Stomach (tissue), 4 donors: ENCODE measurements at regions not wholly inside any gene's neighbourhood (a gene's known extent, or its start where the extent isn't known, plus 50 kb on each side); places are given as distances from the start of the nearest gene placed in this dataset.

Experiments used
- CTCF ChIP-seq, 7 experiments: fragments of 450-650 bp in 4 of 7; fragments of 200-600 bp in 3 of 7; sonication (generic) in 3 of 7; IDR thresholded peaks; one replicate each; pipeline ENCODE4 v1.5.1; 2016 to 2019; ENCODE audit warnings: antibody characterized with exemption in 7 of 7, control low read depth in 2 of 7, mild to moderate bottlenecking in 1 of 7
- EP300 ChIP-seq: sonication (generic); formaldehyde crosslinking; IDR thresholded peaks from one replicate; pipeline ENCODE4 v1.6.1; 2017; ENCODE audit warnings: antibody characterized with exemption
- POLR2A ChIP-seq, 4 donors: fragments of 450-650 bp; IDR thresholded peaks; one replicate each; pipeline ENCODE4 v1.6.1; 2016; ENCODE audit warnings: antibody characterized with exemption in 4 of 4, control low read depth in 2 of 4, mild to moderate bottlenecking in 1 of 4, moderate library complexity in 1 of 4
- POLR2AphosphoS5 ChIP-seq, 3 donors: sonication (generic); formaldehyde crosslinking; IDR thresholded peaks; one replicate each; pipeline ENCODE4 v1.6.1; 2016; ENCODE audit warnings: antibody characterized with exemption in 3 of 3

DNA sequence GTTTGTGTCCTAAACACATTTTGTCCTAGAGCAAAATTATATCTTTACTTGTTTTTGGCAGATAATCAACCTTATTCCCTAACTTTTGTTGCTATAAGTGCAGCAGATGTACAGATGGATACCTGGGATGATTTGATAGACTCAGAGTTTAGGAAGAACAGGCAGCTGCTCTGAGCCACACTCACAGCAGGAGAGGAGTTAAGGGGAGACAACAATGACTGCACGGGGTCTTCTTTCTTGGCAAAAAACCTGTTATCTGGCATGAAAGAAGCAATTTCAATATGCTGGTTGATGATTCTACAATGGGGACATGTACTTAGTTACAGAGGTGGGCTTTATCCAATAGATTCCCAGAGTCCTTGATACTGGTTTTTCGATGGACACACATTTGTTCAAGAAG is 258.9 kb upstream of the PCDH9 start:
- TF ChIP-seq POLR2A (IDR thresholded peaks at IDR 0.05) (no peak), CTCF (IDR thresholded peaks at IDR 0.05) (no peak), POLR2AphosphoS5 (IDR thresholded peaks at IDR 0.05) (no peak), EP300 (no peak)
